ENCODE measurements at regions not wholly inside any gene's neighbourhood (a gene's known extent, or its start where the extent isn't known, plus 50 kb on each side); places are given as distances from the start of the nearest gene placed in this dataset.

- Mint-ChIP-seq H3K4me1 (ENCODE audit: low read depth) (no peaks in the 10 kb centered on the region), H3K4me3 (no peak overlapping the region)
- intact Hi-C loops (cut with micrococcal nuclease) = no loop called here
Observed at GRCh38 chr14:98786456-98786855, 485.5 kb downstream of the BCL11B start.

GRCh38 chr14:98791661-98792060 is 480.3 kb downstream of the BCL11B start:
- Mint-ChIP-seq H3K9me3 (peaks cover 18% of the 10 kb centered on the region), H3K36me3 (ENCODE audit: low read depth) (peaks cover 2% of the 10 kb centered on the region), H3K4me3 (no peak overlapping the region), H3K27ac (no peak overlapping the region), H3K27me3 (ENCODE audit: insufficient read depth) (peaks cover 14% of the 10 kb centered on the region), H3K4me1 (ENCODE audit: low read depth) (no peaks in the 10 kb centered on the region)
- intact Hi-C loops (cut with micrococcal nuclease) = no loop called here
- no peak for DNase-seq (ENCODE audit: low spot score)

More at GRCh38 chr14:98786456-98786855, 485.5 kb downstream of the BCL11B start:
- H3K27ac Mint-ChIP-seq = no peak overlapping the region
- H3K9me3 Mint-ChIP-seq = peaks cover 6% of the 10 kb centered on the region
- no peaks in the 10 kb centered on the region for H3K36me3 Mint-ChIP-seq (ENCODE audit: low read depth)
- peaks cover 6% of the 10 kb centered on the region for H3K27me3 Mint-ChIP-seq (ENCODE audit: insufficient read depth)
- no peak for DNase-seq (ENCODE audit: low spot score)

- H3K4me3 Mint-ChIP-seq = no peak overlapping the region
- H3K27ac Mint-ChIP-seq = no peak overlapping the region
- DNase-seq (ENCODE audit: low spot score) = no peak
- H3K36me3 Mint-ChIP-seq (ENCODE audit: low read depth) = peaks cover 2% of the 10 kb centered on the region
- no peaks in the 10 kb centered on the region for H3K4me1 Mint-ChIP-seq (ENCODE audit: low read depth)
- H3K9me3 Mint-ChIP-seq = peaks cover 18% of the 10 kb centered on the region
- intact Hi-C loops (cut with micrococcal nuclease) = no loop called here
- peaks cover 14% of the 10 kb centered on the region for H3K27me3 Mint-ChIP-seq (ENCODE audit: insufficient read depth)
Observed at GRCh38 chr14:98792171-98792570, 479.8 kb downstream of the BCL11B start.

GRCh38 chr14:98798099-98798498 is 473.9 kb downstream of the BCL11B start:
- H3K36me3 Mint-ChIP-seq (ENCODE audit: low read depth) = peaks cover 2% of the 10 kb centered on the region
- intact Hi-C loops (cut with micrococcal nuclease) = no loop called here
- no peak overlapping the region for H3K4me3 Mint-ChIP-seq

GRCh38 chr14:98799891-98800290 is 472.1 kb downstream of the BCL11B start:
- peaks cover 7% of the 10 kb centered on the region for H3K27me3 Mint-ChIP-seq (ENCODE audit: insufficient read depth)
- no peak for DNase-seq (ENCODE audit: low spot score)
- H3K36me3 Mint-ChIP-seq (ENCODE audit: low read depth) = no peaks in the 10 kb centered on the region
- intact Hi-C loops (cut with micrococcal nuclease) = no loop called here
- H3K4me1 Mint-ChIP-seq (ENCODE audit: low read depth) = no peaks in the 10 kb centered on the region
- no peak overlapping the region for H3K4me3 Mint-ChIP-seq
- H3K9me3 Mint-ChIP-seq = no peaks in the 10 kb centered on the region
- H3K27ac Mint-ChIP-seq = no peak overlapping the region

More at GRCh38 chr14:98798099-98798498, 473.9 kb downstream of the BCL11B start:
- no peak for DNase-seq (ENCODE audit: low spot score)
- Mint-ChIP-seq H3K27me3 (ENCODE audit: insufficient read depth) (peaks cover 10% of the 10 kb centered on the region), H3K4me1 (ENCODE audit: low read depth) (no peaks in the 10 kb centered on the region), H3K9me3 (peaks cover 16% of the 10 kb centered on the region), H3K27ac (no peak overlapping the region)

GRCh38 chr14:98802044-98802443 is 470.0 kb downstream of the BCL11B start:
- H3K27me3 Mint-ChIP-seq (ENCODE audit: insufficient read depth) = peaks cover 5% of the 10 kb centered on the region
- H3K4me3 Mint-ChIP-seq = no peak overlapping the region
- H3K4me1 Mint-ChIP-seq (ENCODE audit: low read depth) = no peaks in the 10 kb centered on the region
- no peaks in the 10 kb centered on the region for H3K9me3 Mint-ChIP-seq
- H3K36me3 Mint-ChIP-seq (ENCODE audit: low read depth) = no peaks in the 10 kb centered on the region
- DNase-seq (ENCODE audit: low spot score) = no peak
- H3K27ac Mint-ChIP-seq = no peak overlapping the region
- intact Hi-C loops (cut with micrococcal nuclease) = no loop called here

- intact Hi-C loops (cut with micrococcal nuclease) = no loop called here
- H3K9me3 Mint-ChIP-seq = no peaks in the 10 kb centered on the region
- no peak for DNase-seq (ENCODE audit: low spot score)
- H3K4me1 Mint-ChIP-seq (ENCODE audit: low read depth) = no peaks in the 10 kb centered on the region
- H3K27ac Mint-ChIP-seq = no peak overlapping the region
- H3K4me3 Mint-ChIP-seq = no peak overlapping the region
- no peaks in the 10 kb centered on the region for H3K36me3 Mint-ChIP-seq (ENCODE audit: low read depth)
- H3K27me3 Mint-ChIP-seq (ENCODE audit: insufficient read depth) = peaks cover 5% of the 10 kb centered on the region
Observed at GRCh38 chr14:98803196-98803595, 468.8 kb downstream of the BCL11B start.

GRCh38 chr14:98808494-98809407 is 463.2 kb downstream of the BCL11B start:
- Mint-ChIP-seq H3K27me3 (ENCODE audit: insufficient read depth) (peaks cover 5% of the 10 kb centered on the region), H3K36me3 (ENCODE audit: low read depth) (no peaks in the 10 kb centered on the region), H3K9me3 (no peaks in the 10 kb centered on the region), H3K4me1 (ENCODE audit: low read depth) (no peaks in the 10 kb centered on the region), H3K27ac (no peak overlapping the region), H3K4me3 (no peak overlapping the region)
- intact Hi-C loops (cut with micrococcal nuclease) = no loop called here
- no peak for DNase-seq (ENCODE audit: low spot score)

- intact Hi-C loops (cut with micrococcal nuclease) = no loop called here
- H3K27ac Mint-ChIP-seq = no peak overlapping the region
- no peaks in the 10 kb centered on the region for H3K9me3 Mint-ChIP-seq
- H3K4me3 Mint-ChIP-seq = no peak overlapping the region
- peaks cover 8% of the 10 kb centered on the region for H3K27me3 Mint-ChIP-seq (ENCODE audit: insufficient read depth)
- no peak for DNase-seq (ENCODE audit: low spot score)
- no peaks in the 10 kb centered on the region for H3K4me1 Mint-ChIP-seq (ENCODE audit: low read depth)
- no peaks in the 10 kb centered on the region for H3K36me3 Mint-ChIP-seq (ENCODE audit: low read depth)
Observed at GRCh38 chr14:98816195-98816594, 455.8 kb downstream of the BCL11B start.

- Mint-ChIP-seq H3K27ac (no peak overlapping the region), H3K4me1 (ENCODE audit: low read depth) (no peaks in the 10 kb centered on the region), H3K4me3 (no peak overlapping the region), H3K36me3 (ENCODE audit: low read depth) (no peaks in the 10 kb centered on the region), H3K9me3 (no peaks in the 10 kb centered on the region), H3K27me3 (ENCODE audit: insufficient read depth) (peaks cover 8% of the 10 kb centered on the region)
- DNase-seq (ENCODE audit: low spot score) = no peak
- intact Hi-C loops (cut with micrococcal nuclease) = no loop called here
Observed at GRCh38 chr14:98816720-98817119, 455.3 kb downstream of the BCL11B start.

- intact Hi-C loops (cut with micrococcal nuclease) = no loop called here
- DNase-seq (ENCODE audit: low spot score) = no peak
- peaks cover 8% of the 10 kb centered on the region for H3K27me3 Mint-ChIP-seq (ENCODE audit: insufficient read depth)
- no peak overlapping the region for H3K4me3 Mint-ChIP-seq
- H3K4me1 Mint-ChIP-seq (ENCODE audit: low read depth) = no peaks in the 10 kb centered on the region
- no peaks in the 10 kb centered on the region for H3K9me3 Mint-ChIP-seq
- no peaks in the 10 kb centered on the region for H3K36me3 Mint-ChIP-seq (ENCODE audit: low read depth)
- H3K27ac Mint-ChIP-seq = no peak overlapping the region
Observed at GRCh38 chr14:98819132-98819866, 452.7 kb downstream of the BCL11B start.

- H3K36me3 Mint-ChIP-seq (ENCODE audit: low read depth) = no peaks in the 10 kb centered on the region
- intact Hi-C loops (cut with micrococcal nuclease) = no loop called here
- H3K4me1 Mint-ChIP-seq (ENCODE audit: low read depth) = no peaks in the 10 kb centered on the region
- no peak for DNase-seq (ENCODE audit: low spot score)
- peaks cover 11% of the 10 kb centered on the region for H3K27me3 Mint-ChIP-seq (ENCODE audit: insufficient read depth)
- H3K27ac Mint-ChIP-seq = no peak overlapping the region
- H3K4me3 Mint-ChIP-seq = no peak overlapping the region
- H3K9me3 Mint-ChIP-seq = no peaks in the 10 kb centered on the region
Observed at GRCh38 chr14:98819867-98820206, 452.2 kb downstream of the BCL11B start.

GRCh38 chr14:98822917-98823316 is 449.1 kb downstream of the BCL11B start:
- Mint-ChIP-seq H3K27me3 (ENCODE audit: insufficient read depth) (peaks cover 3% of the 10 kb centered on the region), H3K4me1 (ENCODE audit: low read depth) (no peaks in the 10 kb centered on the region), H3K4me3 (no peak overlapping the region)

More at GRCh38 chr14:98822917-98823316, 449.1 kb downstream of the BCL11B start:
- DNase-seq (ENCODE audit: low spot score) = no peak
- Mint-ChIP-seq H3K36me3 (ENCODE audit: low read depth) (no peaks in the 10 kb centered on the region), H3K9me3 (no peaks in the 10 kb centered on the region), H3K27ac (no peak overlapping the region)
- intact Hi-C loops (cut with micrococcal nuclease) = no loop called here
